ENCODE measurements at regions not wholly inside any gene's neighbourhood (a gene's known extent, or its start where the extent isn't known, plus 50 kb on each side); places are given as distances from the start of the nearest gene placed in this dataset.

- Histone ChIP-seq H3K23me2 (ENCODE audit: insufficient read length, low read depth, low read length, poor library complexity, severe bottlenecking) (no peaks in the 10 kb centered on the region), H3K56ac (ENCODE audit: insufficient read length, low read depth, low read length) (no peak overlapping the region), H3T11ph (ENCODE audit: low read length) (no peak overlapping the region), H3K14ac (ENCODE audit: insufficient read depth, low read length) (no peak overlapping the region), H3K23ac (ENCODE audit: insufficient read length, low read depth, low read length) (no peak overlapping the region), H2BK120ac (ENCODE audit: low read depth, low read length, poor library complexity, severe bottlenecking) (no peak overlapping the region), H2AK5ac (ENCODE audit: insufficient read length, low read length) (no peak overlapping the region), H3K27me3 (ENCODE audit: insufficient read depth, low read length) (no peaks in the 10 kb centered on the region), H3K9ac (ENCODE audit: extremely low read depth, insufficient read length, low read length) (no peak overlapping the region), H3K4me1 (ENCODE audit: insufficient read depth, low read length) (no peaks in the 10 kb centered on the region), H2BK12ac (ENCODE audit: insufficient read length, low read depth, low read length) (no peak overlapping the region), H2BK15ac (ENCODE audit: low read depth, low read length) (no peak overlapping the region), H3K27ac (ENCODE audit: insufficient read length, low read depth, low read length) (no peak overlapping the region), H4K5ac (ENCODE audit: insufficient read length, low read depth, low read length) (no peak overlapping the region), H2BK20ac (ENCODE audit: low read depth, low read length, poor library complexity, severe bottlenecking) (no peak overlapping the region), H4K91ac (ENCODE audit: insufficient read length, low read depth, low read length) (no peak overlapping the region), H2AFZ (ENCODE audit: low read length) (no peak overlapping the region), H3K79me2 (ENCODE audit: insufficient read depth, low read length) (no peaks in the 10 kb centered on the region), H3K4ac (ENCODE audit: low read depth, low read length) (no peak overlapping the region), H3K9me3 (ENCODE audit: control insufficient read depth, low read depth, low read length) (no peaks in the 10 kb centered on the region), H3K4me2 (ENCODE audit: insufficient read depth, insufficient read length, low read length) (no peak overlapping the region), H3K18ac (ENCODE audit: insufficient read length, low read depth, low read length) (no peak overlapping the region), H4K20me1 (ENCODE audit: control insufficient read depth, insufficient read depth, insufficient read length) (no peaks in the 10 kb centered on the region), H2BK5ac (ENCODE audit: insufficient read length, low read length) (no peak overlapping the region), H4K8ac (replicated peaks; ENCODE audit: insufficient read length, low read depth, low read length) (no peak overlapping the region), H3K79me1 (ENCODE audit: insufficient read depth, low read depth, low read length, poor library complexity, severe bottlenecking) (no peaks in the 10 kb centered on the region)
- TF ChIP-seq CTCF (conservative IDR thresholded peaks at IDR 0.05) = no peak
- Mint-ChIP-seq H3K27me3 (ENCODE audit: low read depth) (no peaks in the 10 kb centered on the region), H3K4me1 (peaks cover 4 to 5% of the 10 kb centered on the region in 2 experiments; a peak in 2 of 4 replicates), H3K9me3 (no peaks in the 10 kb centered on the region), H3K4me3 (no peak overlapping the region), H3K27ac (no peak overlapping the region), H3K36me3 (ENCODE audit: insufficient read depth in 1 of 3, low read depth in 3 of 3) (no peaks in the 10 kb centered on the region)
- WGBS (ENCODE audit: extremely low coverage, insufficient read length, low lambda C conversion rate) = no CpG with 5 or more reads among the region's 3 CpGs
- no peak for DNase-seq
Measured at GRCh38 chr13:59343132-59343531, 820.6 kb downstream of the DIAPH3 start.
